ENCODE measurements at regions not wholly inside any gene's neighbourhood (a gene's known extent, or its start where the extent isn't known, plus 50 kb on each side); places are given as distances from the start of the nearest gene placed in this dataset.
A peak's percentile ranks its signal among the peaks of the same experiment; 100 is the strongest.

DNA sequence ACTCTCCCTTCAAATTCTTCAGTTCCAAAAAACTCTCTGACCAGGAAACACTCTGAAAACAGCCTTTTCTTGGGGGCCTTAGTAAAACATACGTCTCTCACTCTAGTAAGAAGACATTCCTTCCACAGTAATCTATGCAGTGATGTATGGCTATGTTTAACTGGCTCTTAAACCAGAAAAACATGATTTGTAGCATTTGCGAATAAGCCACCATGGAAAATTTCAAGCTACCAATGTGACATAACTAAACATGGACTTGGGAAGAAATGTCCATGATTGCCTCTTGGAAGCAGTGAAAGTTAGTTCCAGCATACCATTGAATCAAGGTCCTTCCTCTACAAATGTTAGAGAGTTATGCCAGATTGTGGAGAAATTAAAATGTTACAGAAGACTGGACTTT, 121.5 kb upstream of the ATF7IP start:
- Histone ChIP-seq H3K9me3 (peaks cover 0 to 33% (median 20%) of the 10 kb centered on the region in 3 donors), H3K27me3 (no peaks in the 10 kb centered on the region), H3K27ac (peak overlapping the region in 2 of 4 donors; percentile 59 to 69), H3K4me1 (peaks cover 0 to 44% (median 7%) of the 10 kb centered on the region in 3 donors), H3K36me3 (no peaks in the 10 kb centered on the region), H3K4me3 (no peak overlapping the region)
- no peak for DNase-seq
- 72 to 79% methylated on average over 2 of the region's 2 CpGs for WGBS, 2 donors
- TF ChIP-seq, protein P1, sequence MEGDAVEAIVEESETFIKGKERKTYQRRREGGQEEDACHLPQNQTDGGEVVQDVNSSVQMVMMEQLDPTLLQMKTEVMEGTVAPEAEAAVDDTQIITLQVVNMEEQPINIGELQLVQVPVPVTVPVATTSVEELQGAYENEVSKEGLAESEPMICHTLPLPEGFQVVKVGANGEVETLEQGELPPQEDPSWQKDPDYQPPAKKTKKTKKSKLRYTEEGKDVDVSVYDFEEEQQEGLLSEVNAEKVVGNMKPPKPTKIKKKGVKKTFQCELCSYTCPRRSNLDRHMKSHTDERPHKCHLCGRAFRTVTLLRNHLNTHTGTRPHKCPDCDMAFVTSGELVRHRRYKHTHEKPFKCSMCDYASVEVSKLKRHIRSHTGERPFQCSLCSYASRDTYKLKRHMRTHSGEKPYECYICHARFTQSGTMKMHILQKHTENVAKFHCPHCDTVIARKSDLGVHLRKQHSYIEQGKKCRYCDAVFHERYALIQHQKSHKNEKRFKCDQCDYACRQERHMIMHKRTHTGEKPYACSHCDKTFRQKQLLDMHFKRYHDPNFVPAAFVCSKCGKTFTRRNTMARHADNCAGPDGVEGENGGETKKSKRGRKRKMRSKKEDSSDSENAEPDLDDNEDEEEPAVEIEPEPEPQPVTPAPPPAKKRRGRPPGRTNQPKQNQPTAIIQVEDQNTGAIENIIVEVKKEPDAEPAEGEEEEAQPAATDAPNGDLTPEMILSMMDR (IDR thresholded peaks at IDR 0.05): no peak
- TF ChIP-seq POLR2A (IDR thresholded peaks at IDR 0.05): no peak
- intact Hi-C loops (cut with DNase I): no loop called here

DNA sequence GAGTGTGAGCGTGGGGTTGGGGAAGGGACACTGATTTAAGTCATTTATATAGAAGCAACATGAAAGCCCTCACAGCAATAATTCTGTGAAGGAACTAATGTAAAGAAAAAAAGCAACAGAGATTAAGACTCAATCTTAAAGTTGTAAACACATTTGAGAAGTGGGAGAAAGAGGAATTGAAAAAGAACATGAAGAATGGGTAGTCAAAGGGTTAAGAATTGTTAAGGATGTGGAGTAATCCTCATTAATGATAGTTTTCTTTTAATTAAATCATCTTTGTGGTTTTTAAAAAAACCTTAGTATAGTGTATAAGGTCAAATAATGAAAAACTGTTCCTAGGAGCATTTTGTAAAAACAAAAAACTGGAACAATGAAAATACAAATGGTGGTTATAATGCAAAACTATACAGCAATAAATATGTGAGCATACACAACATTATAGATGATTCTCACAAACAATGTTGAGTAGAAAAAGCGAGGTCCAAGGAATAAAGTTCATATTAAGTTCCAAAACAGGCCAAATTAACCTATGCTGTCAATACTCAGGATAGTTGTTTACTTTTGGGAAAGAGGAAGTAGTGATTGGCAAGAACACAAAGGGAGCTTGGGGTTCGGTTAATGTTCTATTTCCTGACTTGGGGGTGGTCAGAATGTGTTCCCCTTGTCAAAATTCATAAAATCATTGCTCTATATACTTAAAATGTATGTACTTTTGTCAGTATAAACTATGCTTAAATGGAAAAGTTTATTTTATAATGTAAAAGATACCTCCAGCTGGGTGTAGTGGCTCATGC, 120.4 kb upstream of the ATF7IP start:
- intact Hi-C loops (cut with DNase I): no loop called here
- TF ChIP-seq, protein P1 (IDR thresholded peaks at IDR 0.05): no peak
- TF ChIP-seq POLR2A (IDR thresholded peaks at IDR 0.05): no peak

DNA sequence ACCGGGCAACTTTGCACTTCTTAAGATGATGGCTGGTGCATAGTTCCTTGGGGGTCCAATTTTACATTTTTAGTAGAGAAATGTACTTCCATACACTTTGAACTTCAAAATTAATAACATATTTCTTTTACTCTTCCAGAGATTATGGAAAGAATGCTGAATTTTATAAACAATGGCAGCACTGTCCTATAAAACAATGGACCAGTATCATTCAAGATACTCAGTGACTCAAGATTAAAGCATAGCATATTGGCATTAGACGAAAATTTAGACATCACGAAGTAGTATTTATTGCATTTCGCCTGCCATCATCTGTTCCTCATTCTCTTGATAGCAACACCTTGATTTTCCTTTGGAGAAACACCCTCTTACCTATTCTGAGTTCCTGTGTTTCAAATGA, 118.3 kb upstream of the ATF7IP start:
- intact Hi-C loops (cut with DNase I): no loop called here
- H3K9me3 ChIP-seq: peaks cover 0 to 28% (median 18%) of the 10 kb centered on the region in 3 donors

More for the DNA sequence above, 120.4 kb upstream of the ATF7IP start:
- Histone ChIP-seq H3K36me3 (no peaks in the 10 kb centered on the region), H3K9me3 (peaks cover 0 to 33% (median 20%) of the 10 kb centered on the region in 3 donors), H3K27ac (peak overlapping the region in 2 of 4 donors; percentile 45 to 69), H3K27me3 (no peaks in the 10 kb centered on the region), H3K4me1 (peaks cover 0 to 41% (median under 1%) of the 10 kb centered on the region in 3 donors), H3K4me3 (no peak overlapping the region)
- no peak for DNase-seq
- 43 to 49% methylated on average over 3 of the region's 3 CpGs for WGBS, 2 donors

DNA sequence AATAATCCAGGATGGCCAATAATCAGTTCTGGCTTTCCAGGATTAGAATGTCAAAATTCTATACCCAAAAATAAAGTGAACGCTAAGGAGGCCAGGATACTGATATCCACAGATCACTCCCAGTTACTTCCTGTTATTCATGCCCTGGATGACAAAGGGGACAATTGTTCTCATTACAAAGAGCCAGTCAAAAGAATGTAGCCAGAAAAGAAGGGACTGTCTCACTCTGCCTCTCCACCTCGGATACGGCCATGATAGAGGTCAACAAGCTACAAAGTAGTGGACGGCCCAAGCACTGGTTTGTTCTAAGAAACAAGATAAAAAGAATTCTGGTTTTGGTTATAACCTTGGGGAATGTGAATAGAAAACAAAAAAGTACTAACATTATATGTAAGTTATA, 116.1 kb upstream of the ATF7IP start:
- intact Hi-C loops (cut with DNase I): no loop called here
- H3K4me1 ChIP-seq: peaks cover 0 to 22% (median 0%) of the 10 kb centered on the region in 3 donors
- WGBS, 2 donors: 71 to 78% methylated on average over 4 of the region's 4 CpGs

More for the DNA sequence above, 118.3 kb upstream of the ATF7IP start:
- no peak for DNase-seq
- no peak overlapping the region for H3K27ac ChIP-seq
- H3K4me3 ChIP-seq: no peak overlapping the region
- no peaks in the 10 kb centered on the region for H3K36me3 ChIP-seq
- peaks cover 0 to 31% (median 0%) of the 10 kb centered on the region in 3 donors for H3K4me1 ChIP-seq
- no peaks in the 10 kb centered on the region for H3K27me3 ChIP-seq
- WGBS, 2 donors: 96 to 97% methylated on average over 4 of the region's 4 CpGs
- TF ChIP-seq, protein P1 (IDR thresholded peaks at IDR 0.05): no peak
- TF ChIP-seq POLR2A (IDR thresholded peaks at IDR 0.05): no peak

DNA sequence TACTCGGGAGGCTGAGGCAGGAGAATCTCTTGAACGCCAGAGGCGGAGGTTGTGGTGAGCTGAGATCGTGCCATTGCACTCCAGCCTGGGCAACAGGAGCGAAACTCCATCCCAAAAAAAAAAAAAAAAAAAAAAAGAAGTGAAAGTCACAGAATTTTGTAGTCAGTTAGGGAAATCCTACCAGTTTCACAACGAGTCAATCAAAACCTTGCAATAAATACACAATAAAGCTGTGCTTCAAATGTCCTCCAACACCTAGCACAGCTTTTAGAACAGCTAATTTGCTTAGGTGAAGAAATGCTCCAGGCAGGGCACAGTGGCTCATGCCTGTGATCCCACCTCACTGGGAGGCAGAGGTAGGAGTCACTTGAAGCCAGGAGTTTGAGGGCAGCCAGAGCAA, 112.8 kb upstream of the ATF7IP start:
- no peak overlapping the region for H3K27ac ChIP-seq
- no peaks in the 10 kb centered on the region for H3K9me3 ChIP-seq
- no peak for DNase-seq
- intact Hi-C loops (cut with DNase I): no loop called here
- no peak overlapping the region for H3K4me3 ChIP-seq
- no peaks in the 10 kb centered on the region for H3K27me3 ChIP-seq
- peaks cover 4 to 30% (median 13%) of the 10 kb centered on the region in 3 donors for H3K4me1 ChIP-seq
- no peak for TF ChIP-seq POLR2A (IDR thresholded peaks at IDR 0.05)
- TF ChIP-seq, protein P1 (IDR thresholded peaks at IDR 0.05): no peak
- H3K36me3 ChIP-seq: no peaks in the 10 kb centered on the region
- WGBS, 2 donors: 58 to 86% methylated on average over 1 to 6 of the region's 6 CpGs

More for the DNA sequence above, 116.1 kb upstream of the ATF7IP start:
- no peak for DNase-seq
- H3K36me3 ChIP-seq: no peaks in the 10 kb centered on the region
- no peaks in the 10 kb centered on the region for H3K27me3 ChIP-seq
- H3K4me3 ChIP-seq: no peak overlapping the region
- H3K27ac ChIP-seq: peak overlapping the region in 1 of 4 donors; percentile 35
- peaks cover 0 to 9% (median 0%) of the 10 kb centered on the region in 3 donors for H3K9me3 ChIP-seq
- TF ChIP-seq, protein P1 (IDR thresholded peaks at IDR 0.05): no peak
- TF ChIP-seq POLR2A (IDR thresholded peaks at IDR 0.05): no peak

All from esophagus squamous epithelium (tissue), 5 donors.